Lower leg skin (tissue), 4 donors: ENCODE measurements at regions not wholly inside any gene's neighbourhood (a gene's known extent, or its start where the extent isn't known, plus 50 kb on each side); places are given as distances from the start of the nearest gene placed in this dataset.
A peak's percentile ranks its signal among the peaks of the same experiment; 100 is the strongest.

ENCODE experiments used
- DNase-seq, 2 donors: peaks; one replicate each; pipeline ENCODE4 v3.0.0-alpha.2; 2019; ENCODE audit warnings: low spot score in 2 of 2
- H3K4me3 ChIP-seq: fragments of 200-600 bp; sonication (generic); 2 replicates; pipeline ENCODE4 v1.5.1; 2017; ENCODE audit warnings: mild to moderate bottlenecking, low read depth; ENCODE audit not compliant: poor library complexity, severe bottlenecking
- POLR2A ChIP-seq, 2 donors: fragments of 450-650 bp; IDR thresholded peaks; one replicate each; pipeline ENCODE4 v1.6.1; 2016 to 2017; ENCODE audit warnings: antibody characterized with exemption in 2 of 2, mild to moderate bottlenecking in 1 of 2, moderate library complexity in 1 of 2
- WGBS, 2 donors: methylation state at CpG; one replicate each; pipeline ENCODE4 v1.1.5; 2018; 5-methylcytosine and 5-hydroxymethylcytosine counted together
- intact Hi-C: fragments of 100-400 bp; cut with DNase I; formaldehyde crosslinking; loops from one replicate; pipeline ENCODE4 v1.15.0; 2023; ENCODE audit warnings: low total_unique reads
- TF ChIP-seq, protein P1 (sequence below), 3 donors: fragments of 450-650 bp; IDR thresholded peaks; one replicate each; pipeline ENCODE4 v1.5.1; 2016; ENCODE audit warnings: antibody characterized with exemption in 3 of 3, mild to moderate bottlenecking in 3 of 3, moderate library complexity in 2 of 3

DNA sequence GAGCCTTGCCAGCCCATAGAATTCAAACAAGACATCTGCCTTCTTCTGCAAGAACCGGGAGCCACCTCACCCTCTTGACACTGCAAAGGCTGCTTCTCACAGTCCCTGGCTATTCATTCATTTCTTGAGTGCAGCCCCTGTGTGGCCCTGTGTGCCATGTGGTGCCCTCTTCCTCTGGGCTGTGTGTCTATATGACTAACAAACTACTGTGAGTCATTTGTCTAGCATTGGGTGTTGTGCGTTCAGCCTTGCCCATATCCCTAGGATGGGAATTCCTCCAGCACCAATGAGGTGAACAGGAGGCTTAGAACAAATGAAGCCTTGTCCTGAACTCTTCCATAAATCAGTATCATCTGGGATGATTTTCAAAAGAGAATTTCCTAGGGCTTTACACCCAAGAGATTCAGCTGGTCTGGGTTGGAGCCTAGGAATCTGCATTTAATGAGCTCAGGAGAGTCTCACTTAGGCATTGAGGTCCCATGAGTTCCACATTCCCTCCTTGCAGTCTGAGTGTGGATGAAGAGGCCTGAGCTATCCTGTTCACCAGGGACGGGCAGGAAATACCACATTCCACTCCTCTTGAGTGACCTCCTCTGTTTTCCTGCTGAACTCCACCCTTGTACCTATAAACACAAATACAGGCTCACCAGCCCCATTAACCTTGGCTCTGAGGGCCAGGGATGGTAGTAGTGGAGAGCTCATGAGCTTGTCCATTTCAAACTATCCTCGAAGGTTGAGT is 308.7 kb upstream of the N4BP1 start:
- no peak for TF ChIP-seq POLR2A (IDR thresholded peaks at IDR 0.05)
- TF ChIP-seq, protein P1, sequence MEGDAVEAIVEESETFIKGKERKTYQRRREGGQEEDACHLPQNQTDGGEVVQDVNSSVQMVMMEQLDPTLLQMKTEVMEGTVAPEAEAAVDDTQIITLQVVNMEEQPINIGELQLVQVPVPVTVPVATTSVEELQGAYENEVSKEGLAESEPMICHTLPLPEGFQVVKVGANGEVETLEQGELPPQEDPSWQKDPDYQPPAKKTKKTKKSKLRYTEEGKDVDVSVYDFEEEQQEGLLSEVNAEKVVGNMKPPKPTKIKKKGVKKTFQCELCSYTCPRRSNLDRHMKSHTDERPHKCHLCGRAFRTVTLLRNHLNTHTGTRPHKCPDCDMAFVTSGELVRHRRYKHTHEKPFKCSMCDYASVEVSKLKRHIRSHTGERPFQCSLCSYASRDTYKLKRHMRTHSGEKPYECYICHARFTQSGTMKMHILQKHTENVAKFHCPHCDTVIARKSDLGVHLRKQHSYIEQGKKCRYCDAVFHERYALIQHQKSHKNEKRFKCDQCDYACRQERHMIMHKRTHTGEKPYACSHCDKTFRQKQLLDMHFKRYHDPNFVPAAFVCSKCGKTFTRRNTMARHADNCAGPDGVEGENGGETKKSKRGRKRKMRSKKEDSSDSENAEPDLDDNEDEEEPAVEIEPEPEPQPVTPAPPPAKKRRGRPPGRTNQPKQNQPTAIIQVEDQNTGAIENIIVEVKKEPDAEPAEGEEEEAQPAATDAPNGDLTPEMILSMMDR (IDR thresholded peaks at IDR 0.05): no peak
- H3K4me3 ChIP-seq: no peak overlapping the region
- intact Hi-C loops: no loop called here
- peak in 1 of 2 donors; percentile 21 for DNase-seq
- WGBS, 2 donors: 56 to 66% methylated on average over 4 of the region's 4 CpGs

DNA sequence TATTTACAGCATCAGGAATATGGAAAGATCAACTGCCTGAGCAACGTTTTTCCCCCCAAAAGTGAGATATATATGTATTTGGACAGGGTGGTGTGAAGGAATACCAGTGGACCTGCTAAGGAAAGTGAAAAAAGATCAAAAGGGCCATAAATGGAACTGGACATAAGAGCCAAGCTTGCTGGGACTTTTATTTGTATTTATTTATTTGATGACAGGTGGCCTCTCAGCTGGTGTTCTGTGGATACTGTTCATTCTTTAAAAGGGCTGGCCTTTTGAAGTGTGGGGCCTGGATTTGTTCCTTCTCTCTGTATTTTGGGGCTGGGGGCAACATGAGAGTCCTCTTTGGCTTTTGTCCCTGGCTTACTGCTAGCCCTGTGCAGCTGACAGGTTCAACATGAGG is 306.6 kb upstream of the N4BP1 start:
- intact Hi-C loops: loop anchor here (1.0 kb wide), 1 partner anchor 9 kb away; no protein-coding TSS in a partner anchor
- TF ChIP-seq, protein P1 (IDR thresholded peaks at IDR 0.05): no peak
- TF ChIP-seq POLR2A (IDR thresholded peaks at IDR 0.05): no peak
- H3K4me3 ChIP-seq: no peak overlapping the region
- DNase-seq: peak in 1 of 2 donors; percentile 23
- WGBS, 2 donors: 20 to 41% methylated on average over 1 of the region's 1 CpG

DNA sequence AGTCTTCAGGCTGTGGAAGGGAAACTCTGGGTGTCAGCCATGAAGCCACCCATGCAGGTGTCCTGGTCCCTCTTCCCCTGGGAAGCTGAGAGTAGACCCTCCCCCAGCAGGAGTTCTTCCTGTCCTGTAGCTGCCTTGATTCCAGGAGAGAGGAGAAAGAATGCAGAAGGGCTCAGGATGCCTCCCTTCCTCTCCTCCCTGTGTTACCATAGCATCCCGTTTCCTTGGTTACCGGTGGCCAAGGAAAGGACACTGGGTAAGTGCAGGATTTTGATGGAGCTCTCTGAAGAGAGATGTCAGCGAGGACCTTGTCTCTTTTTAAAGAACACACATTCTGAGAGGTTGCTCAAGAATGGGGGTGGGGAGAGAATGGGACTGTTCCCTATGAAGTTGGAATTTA is 304.1 kb upstream of the N4BP1 start:
- intact Hi-C loops: no loop called here
- 65 to 83% methylated on average over 3 of the region's 3 CpGs for WGBS, 2 donors
- no peak for TF ChIP-seq POLR2A (IDR thresholded peaks at IDR 0.05)
- TF ChIP-seq, protein P1 (IDR thresholded peaks at IDR 0.05): no peak
- no peak overlapping the region for H3K4me3 ChIP-seq
- peak in 1 of 2 donors; percentile 36 for DNase-seq

DNA sequence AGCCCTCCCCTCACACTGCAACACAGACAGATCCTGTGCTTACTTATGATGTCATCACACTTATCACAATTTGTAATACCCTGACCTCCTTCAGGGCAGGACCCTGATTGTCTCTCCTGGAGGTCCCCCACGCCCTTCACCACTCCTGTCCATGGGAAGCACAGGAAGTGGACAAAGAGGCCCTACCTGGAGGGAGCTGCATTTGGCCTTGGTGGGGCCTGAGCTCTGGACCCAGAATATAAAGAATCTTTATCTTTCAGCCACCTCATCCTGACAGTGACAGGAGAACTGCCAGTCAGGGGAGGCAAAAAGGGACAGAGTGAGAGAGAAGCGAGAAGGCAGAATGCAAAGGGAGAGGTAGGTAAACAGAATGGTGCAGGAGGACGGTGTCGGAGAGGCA is 303.4 kb upstream of the N4BP1 start:
- 78 to 79% methylated on average over 4 of the region's 4 CpGs for WGBS, 2 donors
- no peak for TF ChIP-seq POLR2A (IDR thresholded peaks at IDR 0.05)
- TF ChIP-seq, protein P1 (IDR thresholded peaks at IDR 0.05): no peak
- H3K4me3 ChIP-seq: no peak overlapping the region
- intact Hi-C loops: no loop called here
- peak in 1 of 2 donors; percentile 49 for DNase-seq

DNA sequence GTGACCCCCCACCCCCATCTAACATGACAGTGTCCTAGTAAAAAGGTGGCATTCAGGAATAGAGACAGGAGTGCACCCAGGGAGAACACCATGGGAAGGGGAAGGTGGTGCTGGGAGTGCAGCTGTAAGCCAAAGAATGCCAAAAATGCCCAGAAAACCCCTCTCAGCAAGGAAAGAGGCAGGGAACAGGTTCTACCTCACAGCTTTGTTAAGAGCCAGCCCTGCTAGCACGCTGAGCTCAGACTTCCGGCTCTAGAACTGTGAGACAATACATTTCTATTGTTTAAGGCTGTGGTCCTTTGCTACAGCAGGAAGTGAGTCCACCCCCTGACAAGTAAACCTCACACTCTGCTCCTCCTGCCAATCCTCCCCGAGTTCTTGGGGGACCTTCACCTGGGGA is 302.4 kb upstream of the N4BP1 start:
- peak in 1 of 2 donors; percentile 23 for DNase-seq
- TF ChIP-seq POLR2A (IDR thresholded peaks at IDR 0.05): no peak
- TF ChIP-seq, protein P1 (IDR thresholded peaks at IDR 0.05): no peak
- WGBS, 2 donors: 34 to 50% methylated on average over 3 of the region's 3 CpGs
- intact Hi-C loops: no loop called here
- no peak overlapping the region for H3K4me3 ChIP-seq

DNA sequence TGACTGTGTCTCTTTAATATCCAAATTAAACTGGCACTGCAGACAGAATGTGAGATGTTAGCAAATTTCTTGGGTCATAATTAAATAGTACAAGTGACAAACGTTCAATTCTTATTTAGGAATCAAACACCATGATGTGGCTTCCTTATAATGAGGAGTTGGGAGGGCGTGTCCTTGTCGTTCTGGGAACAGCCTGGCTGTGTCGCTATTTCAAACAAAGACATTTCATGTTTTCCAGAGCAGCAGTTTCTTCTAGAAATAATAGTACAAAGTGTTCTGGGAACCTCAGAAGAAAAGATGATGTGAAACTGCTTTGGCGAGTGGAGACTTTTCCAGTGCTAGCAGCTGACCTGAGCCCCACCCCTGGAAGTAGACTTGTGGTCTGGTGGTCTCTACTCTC is 301.7 kb upstream of the N4BP1 start:
- intact Hi-C loops: no loop called here
- no peak for DNase-seq
- TF ChIP-seq POLR2A (IDR thresholded peaks at IDR 0.05): no peak
- TF ChIP-seq, protein P1 (IDR thresholded peaks at IDR 0.05): no peak
- WGBS, 2 donors: 32 to 52% methylated on average over 5 of the region's 5 CpGs
- no peak overlapping the region for H3K4me3 ChIP-seq
